HG03066 (cell line): ENCODE measurements at regions not wholly inside any gene's neighbourhood (a gene's known extent, or its start where the extent isn't known, plus 50 kb on each side); places are given as distances from the start of the nearest gene placed in this dataset.
"Not testable (repeated sequence)": the region's sequence is repeated elsewhere in the genome, so short reads cannot be mapped to it uniquely, and the experiment has no call there.

ENCODE experiments used
- ATAC-seq: cut with Tn5 transposase; IDR thresholded peaks from one replicate; pipeline ENCODE4 v1.9.1; 2021; ENCODE audit warnings: low read depth; ENCODE audit not compliant: unreplicated experiment

- ATAC-seq: no peak
These were observed 563.2 kb upstream of the ADAMTS16 start for GRCh38 chr5:4576908-4577307.

DNA sequence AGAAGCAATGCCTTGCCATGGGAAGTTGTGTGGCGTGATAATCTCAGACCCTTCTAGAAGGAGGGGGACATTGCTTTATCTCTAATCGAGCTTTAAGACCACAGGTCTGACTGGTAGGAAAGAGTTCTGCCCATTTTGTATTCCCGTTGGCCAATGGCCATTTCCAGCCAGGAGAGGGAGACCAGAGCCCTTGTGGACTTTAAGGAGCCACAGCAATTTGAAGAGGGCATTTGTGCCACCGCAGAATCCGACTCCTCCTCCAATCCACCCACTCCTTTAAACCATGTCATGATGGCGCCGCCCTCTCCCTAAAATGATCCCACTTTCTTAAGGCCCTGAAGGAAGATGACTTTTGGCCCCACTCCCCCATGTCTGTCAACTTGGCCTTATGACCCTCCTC lies 560.5 kb upstream of the ADAMTS16 start:
- ATAC-seq: no peak

- ATAC-seq: no peak
These were observed 559.4 kb upstream of the ADAMTS16 start for GRCh38 chr5:4580772-4581171.

- ATAC-seq: no peak
These were observed 558.8 kb upstream of the ADAMTS16 start for GRCh38 chr5:4581289-4581688.

DNA sequence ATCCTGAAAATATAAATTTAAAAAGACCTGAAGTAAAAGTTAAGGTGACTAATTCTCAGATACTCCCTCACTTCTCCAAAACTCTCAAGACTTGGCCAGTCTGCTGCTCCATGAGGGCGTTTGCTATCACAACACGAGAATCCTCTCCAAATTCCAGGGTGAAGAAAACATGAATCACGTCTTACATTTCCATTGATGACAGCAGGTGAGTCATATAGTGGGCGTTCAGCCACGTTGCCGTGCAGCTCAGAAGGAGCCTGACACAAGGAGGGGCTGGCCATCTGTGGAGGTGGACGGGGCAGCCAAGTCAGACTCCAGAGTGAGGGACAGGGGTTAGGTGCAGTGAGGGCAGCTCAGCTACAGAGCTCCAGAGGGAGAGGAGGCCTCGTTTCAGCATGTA lies 555.1 kb upstream of the ADAMTS16 start:
- no peak for ATAC-seq

- no peak for ATAC-seq
These were observed 526.7 kb upstream of the ADAMTS16 start for GRCh38 chr5:4613440-4613839.

DNA sequence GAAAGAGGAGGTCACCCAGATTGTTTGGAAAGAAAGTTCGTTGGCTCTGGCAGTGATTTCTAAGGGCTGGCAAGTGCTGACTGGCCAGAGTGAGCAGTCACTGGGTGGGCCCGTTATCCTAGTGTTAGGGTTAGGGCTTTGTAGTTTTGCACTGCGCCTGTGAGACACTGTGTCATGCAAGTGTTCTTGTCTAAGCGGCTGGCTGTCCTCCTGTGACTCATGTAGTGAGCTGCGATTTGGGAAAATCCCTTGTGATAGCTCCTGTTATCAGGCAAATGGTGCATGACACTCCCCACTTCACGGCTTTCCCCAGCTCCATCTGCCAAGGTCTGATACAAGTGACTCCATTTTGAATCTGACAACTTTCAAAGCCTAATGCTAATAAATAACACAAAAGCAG lies 526.0 kb upstream of the ADAMTS16 start:
- ATAC-seq: no peak

DNA sequence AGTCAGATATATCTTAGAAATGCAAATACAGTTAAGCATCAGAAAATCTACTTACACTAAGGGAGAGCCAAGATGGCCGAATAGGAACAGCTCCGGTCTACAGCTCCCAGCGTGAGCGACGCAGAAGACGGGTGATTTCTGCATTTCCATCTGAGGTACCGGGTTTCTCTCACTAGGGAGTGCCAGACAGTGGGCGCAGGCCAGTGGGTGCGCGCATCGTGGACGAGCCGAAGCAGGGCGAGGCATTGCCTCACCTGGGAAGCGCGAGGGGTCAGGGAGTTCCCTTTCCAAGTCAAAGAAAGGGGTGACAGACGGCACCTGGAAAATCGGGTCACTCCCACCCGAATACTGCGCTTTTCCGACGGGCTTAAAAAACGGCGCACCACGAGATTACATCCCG lies 524.8 kb upstream of the ADAMTS16 start:
- ATAC-seq: not testable (repeated sequence)

- ATAC-seq: no peak
These were observed 514.8 kb upstream of the ADAMTS16 start for GRCh38 chr5:4625206-4625896.

DNA sequence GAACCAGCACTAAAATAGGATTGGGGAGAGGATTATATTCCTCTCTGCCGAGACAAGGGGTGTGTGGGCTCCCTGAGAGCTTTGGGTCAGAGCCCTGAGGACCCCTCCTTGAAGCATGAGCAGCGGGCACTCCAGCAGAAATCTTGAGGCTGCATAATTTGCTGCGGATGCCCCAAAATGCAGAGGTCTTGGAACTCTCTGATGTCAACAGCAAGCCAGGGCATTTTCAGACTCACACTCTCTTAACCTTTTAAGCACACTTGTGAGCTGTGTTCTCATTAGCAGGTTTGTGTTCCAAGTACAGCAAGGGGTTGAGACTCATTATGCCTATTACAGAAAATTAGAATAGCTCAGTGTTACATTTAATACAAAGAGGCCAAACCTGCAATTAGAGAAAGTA lies 513.0 kb upstream of the ADAMTS16 start:
- ATAC-seq: no peak

GRCh38 chr5:4627929-4628328 lies 512.2 kb upstream of the ADAMTS16 start:
- no peak for ATAC-seq

DNA sequence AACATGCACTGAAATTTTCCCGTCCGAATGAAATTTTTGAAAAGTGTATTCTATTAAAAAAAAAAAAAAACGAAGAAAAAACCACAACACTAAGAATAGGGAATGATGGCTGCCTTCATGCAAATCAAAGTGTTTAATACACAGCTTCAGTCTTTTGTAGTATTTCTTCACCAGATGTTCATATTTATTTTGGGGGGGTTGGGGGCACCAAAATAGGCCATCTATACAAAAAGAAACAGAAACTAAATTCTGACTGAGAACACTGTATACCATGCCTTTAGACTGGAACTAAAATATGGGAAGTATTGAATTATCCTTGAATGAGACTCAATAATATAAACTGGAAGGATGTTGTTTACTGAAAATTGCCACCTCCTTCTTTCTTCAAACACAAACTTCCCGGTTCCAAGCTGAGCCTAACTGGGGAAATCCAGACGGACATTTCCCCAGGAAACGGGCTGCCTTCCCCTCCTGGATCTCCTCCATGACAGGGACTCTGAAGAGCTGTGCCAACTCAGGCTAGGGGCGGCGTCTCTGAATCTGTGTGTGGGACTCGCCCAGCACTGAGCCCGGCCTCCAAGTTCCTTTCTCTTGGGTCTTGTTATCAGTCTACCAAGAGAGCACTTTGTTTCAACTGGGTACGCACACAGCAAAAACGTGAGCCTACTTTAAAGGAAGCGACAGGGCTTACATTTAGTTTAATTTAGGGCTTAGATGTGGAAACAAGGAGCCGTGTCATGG lies 511.3 kb upstream of the ADAMTS16 start:
- no peak for ATAC-seq

- ATAC-seq: no peak
These were observed 510.1 kb upstream of the ADAMTS16 start for GRCh38 chr5:4630031-4630430.

- ATAC-seq: no peak
These were observed 505.8 kb upstream of the ADAMTS16 start for GRCh38 chr5:4634342-4634741.

DNA sequence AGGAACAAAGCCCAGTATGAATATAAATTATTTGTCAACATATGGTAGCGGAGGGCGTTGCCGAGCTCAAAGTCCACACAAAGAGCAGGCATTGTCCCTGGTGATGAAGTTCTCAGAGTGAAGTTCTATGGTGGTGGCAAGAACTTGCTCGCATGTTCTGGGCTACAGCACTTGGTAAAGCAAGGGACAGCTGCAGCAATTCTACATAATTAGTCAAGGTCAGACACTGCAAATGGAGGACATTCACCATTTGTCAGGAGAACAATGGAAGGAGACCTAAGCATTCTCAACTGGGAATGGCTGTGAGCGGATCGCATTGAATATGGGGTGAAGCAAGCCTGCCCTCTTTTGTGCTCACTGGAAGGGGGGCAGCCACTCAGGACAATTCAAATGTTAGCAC lies 503.8 kb upstream of the ADAMTS16 start:
- ATAC-seq: no peak

- ATAC-seq: no peak
These were observed 500.2 kb upstream of the ADAMTS16 start for GRCh38 chr5:4639946-4640345.

DNA sequence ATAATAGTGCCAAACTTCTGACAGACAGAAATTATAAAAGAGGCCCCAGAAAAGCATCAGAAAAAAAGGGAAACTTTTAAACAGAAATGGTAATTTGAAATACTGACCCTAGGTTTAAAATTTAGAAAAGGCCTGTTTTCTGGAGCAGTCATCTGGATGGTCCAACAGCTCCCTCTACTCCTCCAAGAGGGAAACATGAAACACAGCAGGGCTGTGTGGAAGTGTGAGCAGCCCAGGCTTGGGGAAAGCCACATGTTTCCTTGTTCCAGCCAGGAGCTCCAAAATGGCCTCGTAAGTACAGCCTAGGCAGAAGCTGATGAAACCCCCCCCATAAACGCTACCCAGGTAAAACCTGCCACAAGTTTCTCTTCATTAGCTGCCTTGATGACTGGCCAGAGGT lies 499.3 kb upstream of the ADAMTS16 start:
- ATAC-seq: no peak

DNA sequence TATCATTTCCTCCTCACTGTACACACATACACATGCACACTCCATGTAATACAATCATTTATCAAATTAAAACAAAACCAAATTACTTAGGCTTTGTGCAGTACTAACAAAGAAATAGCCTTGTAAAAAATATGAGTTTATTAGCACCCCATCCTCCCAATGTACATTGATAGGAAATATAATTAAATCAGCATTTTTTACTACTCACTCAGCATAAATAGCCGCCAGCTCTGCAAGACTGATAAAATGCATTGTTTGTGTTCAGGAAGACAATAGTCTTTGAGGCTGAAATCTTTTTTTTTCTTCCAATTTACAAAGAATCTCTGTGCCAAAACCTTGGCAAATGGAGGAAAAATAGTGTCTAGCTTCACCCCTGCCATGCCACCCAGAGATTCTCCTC lies 497.6 kb upstream of the ADAMTS16 start:
- no peak for ATAC-seq

DNA sequence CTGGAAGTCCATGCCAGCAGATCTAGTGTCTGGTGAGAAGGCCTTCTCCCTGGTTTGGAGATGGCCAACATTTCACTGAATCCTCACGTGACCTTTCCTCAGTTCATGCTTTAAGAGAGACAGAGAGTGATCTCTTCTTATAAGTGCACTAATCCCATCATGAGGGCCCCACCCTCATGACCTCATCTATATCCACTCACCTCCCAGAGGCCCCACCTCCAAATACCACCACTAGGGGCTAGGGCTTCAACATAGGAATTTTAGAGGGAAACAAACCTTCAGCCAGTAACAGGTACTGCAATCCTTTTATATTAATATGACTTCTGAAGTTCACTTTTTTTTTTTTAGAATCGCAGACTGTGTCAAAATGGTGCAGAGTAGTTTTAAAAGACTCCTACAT lies 496.9 kb upstream of the ADAMTS16 start:
- no peak for ATAC-seq

- no peak for ATAC-seq
These were observed 496.2 kb upstream of the ADAMTS16 start for GRCh38 chr5:4643960-4644359.

DNA sequence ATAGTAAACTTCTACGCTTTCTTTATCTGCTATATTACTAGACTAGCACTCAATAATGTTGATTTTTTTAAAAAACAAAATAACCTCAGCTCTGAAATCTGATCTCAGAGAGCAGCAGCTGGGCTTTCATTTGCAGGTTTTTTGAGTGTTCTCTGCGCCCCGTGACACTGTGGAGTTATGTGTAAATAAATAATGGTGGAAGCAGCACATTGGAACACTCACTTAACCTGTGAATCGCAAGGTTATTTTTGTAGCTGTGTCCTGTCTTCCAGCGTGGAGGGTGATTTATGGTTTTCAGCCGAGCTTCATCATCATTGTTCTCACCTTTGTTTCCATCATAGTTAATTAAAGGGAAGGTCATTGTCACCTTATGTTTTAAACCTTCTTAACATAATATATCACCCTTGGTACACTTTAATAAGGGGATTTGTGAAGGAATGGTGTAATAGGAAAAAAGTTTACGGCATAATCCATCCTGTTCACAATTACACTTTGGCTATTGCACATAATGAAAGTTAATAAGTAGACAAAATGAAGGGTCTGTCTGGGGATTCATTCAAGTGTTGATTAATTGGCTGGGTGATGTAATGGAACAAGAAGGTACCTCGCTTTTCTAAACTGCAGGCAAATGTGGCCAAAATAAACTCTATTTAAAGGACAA lies 493.3 kb upstream of the ADAMTS16 start:
- ATAC-seq: no peak

DNA sequence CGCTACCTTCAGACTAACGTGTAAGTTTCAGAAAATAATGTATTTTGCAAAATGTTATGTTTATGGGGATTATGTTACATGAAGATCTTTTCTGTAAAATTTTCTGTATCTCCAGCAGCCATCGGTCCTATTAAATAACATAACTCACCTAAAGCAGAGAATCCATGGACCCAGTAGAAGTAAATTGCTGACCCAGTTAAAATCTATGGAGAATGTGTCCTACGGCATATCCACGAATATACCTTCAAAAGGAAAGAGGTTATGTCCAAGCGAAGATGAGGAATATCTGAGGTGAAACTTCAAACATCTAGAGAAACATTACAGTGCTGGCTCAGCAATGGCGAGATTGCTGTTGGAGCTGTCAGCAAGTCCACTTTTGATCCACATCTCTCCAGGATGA lies 492.2 kb upstream of the ADAMTS16 start:
- ATAC-seq: no peak
